Brain pericyte (primary cell): ENCODE measurements at regions not wholly inside any gene's neighbourhood (a gene's known extent, or its start where the extent isn't known, plus 50 kb on each side); places are given as distances from the start of the nearest gene placed in this dataset.
"Not testable (repeated sequence)": the region's sequence is repeated elsewhere in the genome, so short reads cannot be mapped to it uniquely, and the experiment has no call there.

Source experiments
- DNase-seq: peaks from one replicate; pipeline ENCODE4 v3.0.0-alpha.2; 2012; ENCODE audit warnings: low read depth, low spot score

DNA sequence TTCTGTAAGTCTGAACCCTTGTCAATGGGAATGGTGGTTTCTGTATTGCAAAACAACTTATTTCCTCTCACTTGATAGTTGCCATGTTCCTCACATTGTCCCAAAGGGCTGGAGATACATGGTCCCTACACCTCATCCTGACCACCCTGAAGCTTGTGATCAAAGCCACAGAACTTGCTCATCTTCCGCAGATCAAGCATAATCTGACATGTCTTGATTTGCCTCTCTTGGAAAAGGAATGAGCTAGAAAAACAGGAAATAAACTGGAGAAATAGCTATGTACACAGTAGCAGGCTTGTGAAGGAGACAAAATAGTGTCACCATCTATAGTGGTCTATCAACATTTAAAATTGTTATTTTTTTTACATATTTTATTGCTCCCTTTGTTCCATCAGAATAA lies 871.9 kb upstream of the C9orf72 start:
- no peak for DNase-seq

DNA sequence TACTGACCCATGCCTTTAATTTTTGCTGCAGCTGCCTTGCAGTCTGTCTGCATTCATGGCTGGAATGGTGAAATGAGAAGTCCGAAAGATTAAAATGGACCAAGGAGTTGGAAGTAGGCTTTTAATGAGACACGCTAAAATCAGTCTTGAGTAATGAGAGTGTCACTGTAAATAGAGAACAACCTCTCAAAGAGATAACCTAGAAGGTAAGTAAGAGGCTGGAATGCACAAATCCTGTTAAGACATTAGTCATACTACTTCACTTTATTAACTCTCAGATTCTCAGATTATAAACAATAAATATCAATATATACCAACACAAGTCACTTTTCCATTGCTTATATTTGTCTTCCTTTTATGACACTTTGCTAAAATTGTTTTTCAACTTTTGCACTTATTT lies 880.6 kb upstream of the C9orf72 start:
- DNase-seq = no peak

DNA sequence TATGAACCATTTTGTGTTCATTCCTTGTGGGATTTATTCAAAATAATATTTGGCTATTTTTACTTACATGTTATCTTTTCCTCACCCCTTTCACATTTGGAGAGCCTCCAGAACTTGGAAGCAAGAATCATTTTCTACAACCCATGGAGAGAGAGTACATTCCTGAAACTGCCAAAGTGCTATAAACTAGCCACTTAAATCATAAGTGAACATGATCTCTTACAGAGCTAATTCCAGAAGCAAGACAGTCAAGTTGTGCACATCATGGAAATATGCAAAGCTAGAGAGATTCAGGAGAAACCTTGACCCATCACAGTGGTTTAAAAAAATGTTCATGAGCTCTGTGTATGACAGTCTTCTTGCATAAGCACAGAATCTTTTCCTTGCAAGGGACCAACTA lies 883.6 kb upstream of the C9orf72 start:
- DNase-seq = no peak

DNA sequence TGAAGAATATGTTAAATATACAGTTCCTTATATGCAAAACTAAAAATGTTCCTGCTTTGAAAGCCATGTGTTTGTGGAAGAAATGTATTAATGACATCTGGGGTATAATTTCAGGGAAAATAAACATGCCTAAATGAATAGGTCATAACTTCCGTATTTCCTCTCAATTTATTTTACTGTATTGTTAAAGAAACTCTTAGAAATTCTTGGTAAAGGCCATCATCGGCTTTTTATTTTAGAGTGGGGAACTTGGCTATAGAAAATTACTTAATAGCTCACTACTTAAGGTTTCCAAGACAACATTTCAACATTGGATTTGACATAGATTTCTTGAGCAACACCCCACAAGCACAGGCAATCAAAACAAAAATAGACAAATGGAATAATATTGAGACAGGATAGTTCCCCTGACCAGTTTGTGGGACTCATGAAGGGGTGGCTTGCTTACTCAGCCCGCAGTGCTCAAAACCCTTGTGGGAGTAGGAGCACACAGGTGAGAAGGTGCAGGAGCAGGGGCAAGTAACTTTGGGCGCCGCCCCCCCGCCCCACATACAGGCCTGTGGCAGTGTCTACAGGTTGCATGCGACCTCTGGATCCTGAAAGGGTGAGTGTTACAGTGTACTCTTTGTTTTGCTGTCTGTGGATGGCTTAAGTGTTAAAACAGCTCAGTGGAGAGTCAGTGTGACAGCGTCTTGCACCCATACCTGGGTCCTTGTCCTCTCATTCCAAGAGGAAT lies 891.4 kb upstream of the C9orf72 start:
- no peak for DNase-seq

DNA sequence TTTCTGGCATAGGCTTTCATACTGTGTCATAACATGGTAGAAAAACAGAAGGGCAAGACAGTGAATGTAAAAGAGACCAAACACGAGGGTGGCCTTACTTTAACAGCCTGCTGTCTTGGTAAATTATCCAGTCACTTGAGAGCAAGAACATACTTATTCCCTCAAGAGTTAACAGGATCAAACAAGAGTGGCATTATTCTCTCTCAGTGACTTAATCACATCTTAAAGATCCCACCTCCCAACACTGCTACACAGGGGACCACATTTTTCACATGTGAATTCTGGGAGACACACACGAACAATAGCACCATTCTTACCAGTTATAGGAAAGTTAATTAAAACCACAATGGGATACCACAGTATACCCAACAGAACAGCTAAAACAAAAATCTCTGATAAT lies 898.0 kb upstream of the C9orf72 start:
- DNase-seq = no peak

DNA sequence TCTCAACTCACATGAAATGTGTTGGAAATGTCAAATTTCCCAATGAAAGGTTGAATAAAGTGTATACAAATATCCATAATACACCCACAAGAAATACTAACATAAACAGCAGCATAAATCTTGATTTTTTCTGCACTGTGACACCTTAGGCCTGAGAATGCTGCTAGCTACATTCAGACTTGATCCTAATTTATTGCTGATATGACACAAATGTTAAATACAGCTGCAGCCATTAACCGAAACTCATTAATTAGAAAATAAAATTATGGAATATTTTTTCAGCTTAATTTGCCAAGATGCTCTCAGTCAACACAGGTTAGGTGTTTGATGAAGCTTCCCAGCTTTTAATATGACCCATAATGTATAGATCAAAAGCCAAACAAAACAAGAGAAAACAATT lies 914.3 kb upstream of the C9orf72 start:
- no peak for DNase-seq

DNA sequence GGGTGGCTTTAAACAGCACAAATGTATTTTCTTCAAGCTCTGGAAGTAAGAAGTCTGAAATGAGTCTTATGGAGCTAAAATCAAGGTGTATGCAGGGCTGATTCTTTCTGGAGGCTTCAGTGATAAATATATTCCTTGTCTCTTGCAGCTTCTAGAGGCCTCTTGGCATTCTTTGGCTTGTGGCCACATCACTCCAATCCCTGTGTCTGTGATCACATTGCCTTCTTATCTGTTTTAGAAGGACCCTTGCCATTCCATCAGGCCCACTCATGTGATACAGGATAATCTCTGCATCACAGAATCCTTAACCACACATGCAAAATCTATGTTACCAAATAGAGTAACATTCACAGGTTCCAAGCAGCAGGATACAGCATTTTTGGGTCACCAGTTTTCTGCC lies 917.8 kb upstream of the C9orf72 start:
- DNase-seq = no peak

DNA sequence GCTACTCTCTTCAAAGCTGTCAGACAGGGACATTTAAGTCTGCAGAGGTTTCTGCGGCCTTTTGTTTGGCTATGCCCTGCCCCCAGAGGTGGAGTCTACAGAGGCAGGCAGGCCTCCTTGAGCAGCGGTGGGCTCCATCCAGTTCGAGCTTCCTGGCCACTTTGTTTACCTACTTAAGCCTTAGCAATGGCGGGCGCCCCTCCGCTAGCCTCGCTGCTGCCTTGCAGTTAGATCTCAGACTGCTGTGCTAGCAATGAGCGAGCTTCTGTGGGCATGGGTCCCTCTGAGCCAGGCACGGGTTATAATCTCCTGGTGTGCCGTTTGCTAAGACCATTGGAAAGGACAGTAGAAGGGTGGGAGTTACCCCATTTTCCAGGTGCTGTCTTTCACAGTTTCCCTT lies 924.9 kb upstream of the C9orf72 start:
- not testable (repeated sequence) for DNase-seq

DNA sequence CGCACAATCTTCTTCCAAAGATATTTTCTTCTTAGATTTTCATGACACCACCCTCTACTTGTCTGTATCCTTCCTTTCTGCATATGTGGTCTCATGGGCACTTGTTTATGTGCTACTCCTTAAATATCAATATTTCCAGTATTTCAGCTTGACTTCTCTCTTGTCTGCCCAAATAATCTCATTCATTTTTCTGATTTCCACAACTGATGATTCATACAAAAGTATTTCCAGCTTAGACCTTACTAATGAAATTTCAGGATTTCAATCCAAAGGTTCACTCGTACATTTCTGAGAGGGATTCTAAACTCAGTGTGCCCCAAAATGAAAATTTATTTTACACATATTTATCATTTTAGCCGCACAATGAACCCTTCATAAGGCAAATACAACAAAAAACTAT lies 928.9 kb upstream of the C9orf72 start:
- no peak for DNase-seq

DNA sequence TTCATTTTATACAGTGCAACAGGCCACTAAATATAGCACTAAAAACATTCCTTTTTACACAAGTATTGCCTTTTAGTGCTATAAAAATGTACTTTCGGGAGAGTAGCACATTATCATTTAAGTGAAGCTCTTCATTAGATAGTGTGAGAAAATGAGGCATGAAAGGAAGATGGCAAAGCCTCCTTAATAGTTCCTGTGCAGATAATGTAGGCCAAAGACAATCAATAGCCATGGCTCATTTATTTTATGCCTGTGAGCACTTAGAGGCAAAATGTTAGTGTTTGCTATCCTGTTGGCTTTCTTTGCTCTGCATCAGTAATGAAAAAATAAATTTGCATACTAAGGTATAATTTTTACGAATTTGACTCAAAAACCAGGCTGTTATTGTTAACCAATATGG lies 929.5 kb upstream of the C9orf72 start:
- no peak for DNase-seq

DNA sequence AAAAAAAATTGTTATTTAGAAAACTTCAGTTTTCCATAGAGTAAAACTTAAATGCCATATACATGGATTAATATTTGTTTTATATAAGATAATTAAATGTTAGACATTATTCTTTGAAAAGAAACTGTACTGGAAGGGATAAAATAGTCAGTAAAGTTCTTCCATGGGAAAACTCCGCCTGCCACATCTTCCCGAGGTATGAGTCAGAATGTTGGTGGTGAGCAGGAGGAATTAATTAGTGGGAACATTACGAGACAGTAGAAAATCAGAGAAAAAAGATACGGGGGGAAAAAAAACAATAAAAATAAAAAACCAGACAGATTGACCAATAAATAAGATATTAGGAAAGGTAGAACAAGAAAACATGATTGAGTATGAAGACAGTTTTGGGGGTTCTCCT lies 930.3 kb upstream of the C9orf72 start:
- no peak for DNase-seq

DNA sequence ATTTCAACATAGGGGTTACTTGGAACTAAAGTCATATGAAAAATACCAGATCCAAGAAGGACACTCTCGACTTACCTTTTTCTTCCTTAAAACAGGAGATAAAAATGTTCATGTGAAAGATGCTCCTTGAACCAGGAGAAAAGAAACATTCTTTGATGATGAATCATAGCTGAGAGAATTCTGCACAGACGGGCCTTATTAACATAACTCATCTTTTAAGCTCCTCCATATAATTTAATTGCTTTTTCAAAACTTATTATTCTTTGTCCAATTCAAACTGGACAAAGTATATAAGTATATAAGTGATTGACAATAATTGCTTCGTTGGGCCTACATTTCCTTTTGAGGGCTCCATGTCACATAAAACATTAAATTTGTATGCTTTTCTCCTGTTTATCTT lies 945.2 kb upstream of the C9orf72 start:
- DNase-seq = no peak

DNA sequence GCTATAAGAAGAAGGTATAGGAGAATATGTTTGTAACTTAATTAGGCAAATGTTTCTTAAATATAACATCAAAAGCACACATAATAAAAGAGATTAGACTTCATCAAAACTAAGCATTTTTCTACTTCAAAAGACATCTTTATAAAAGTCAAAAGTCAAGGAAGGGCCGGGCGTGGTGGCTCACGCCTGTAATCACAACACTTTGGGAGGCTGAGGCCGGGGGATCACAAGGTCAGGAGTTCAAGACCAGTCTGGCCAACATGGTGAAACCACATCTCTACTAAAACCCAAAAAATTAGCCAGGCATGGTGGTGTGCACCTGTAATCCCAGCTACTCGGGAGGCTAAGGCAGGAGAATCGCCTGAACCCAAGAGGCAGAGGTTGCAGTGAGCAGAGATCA lies 951.0 kb upstream of the C9orf72 start:
- not testable (repeated sequence) for DNase-seq

DNA sequence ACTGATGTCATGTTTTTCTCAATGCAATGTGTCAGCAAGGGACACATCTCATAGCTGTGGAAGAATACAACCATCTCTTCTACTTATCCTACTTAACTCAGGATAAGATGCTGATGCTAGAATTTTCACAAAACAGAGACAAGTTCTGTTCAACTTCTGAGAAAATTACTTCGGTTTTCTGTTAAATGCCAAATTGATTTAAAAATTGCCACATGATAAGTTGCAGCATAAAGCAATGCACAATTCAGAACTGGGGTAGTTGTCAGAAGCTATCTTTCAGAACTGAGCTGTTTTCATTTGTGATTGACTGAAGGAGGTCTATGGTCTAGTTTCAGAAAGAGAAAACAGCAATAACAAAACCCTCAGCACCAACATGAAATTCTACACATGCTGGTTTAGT lies 954.8 kb upstream of the C9orf72 start:
- DNase-seq = no peak

DNA sequence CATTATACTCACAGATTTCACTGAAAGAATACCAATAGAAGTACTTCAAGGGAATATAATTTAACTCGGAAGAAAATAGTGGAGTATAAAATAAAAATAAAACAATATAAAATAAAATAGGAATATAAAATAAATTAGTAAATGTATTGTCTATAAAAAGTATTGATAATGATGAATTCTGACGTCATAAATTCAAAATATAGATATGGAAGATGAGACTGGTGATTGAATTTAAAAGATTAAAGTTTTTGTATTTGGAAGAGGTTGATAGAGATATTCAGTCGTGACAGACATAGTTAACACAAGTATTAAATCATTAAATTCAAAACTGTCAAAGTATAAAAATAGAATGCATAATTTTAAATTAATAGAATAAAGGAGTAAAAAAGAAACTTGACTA lies 964.9 kb upstream of the C9orf72 start:
- DNase-seq = no peak

DNA sequence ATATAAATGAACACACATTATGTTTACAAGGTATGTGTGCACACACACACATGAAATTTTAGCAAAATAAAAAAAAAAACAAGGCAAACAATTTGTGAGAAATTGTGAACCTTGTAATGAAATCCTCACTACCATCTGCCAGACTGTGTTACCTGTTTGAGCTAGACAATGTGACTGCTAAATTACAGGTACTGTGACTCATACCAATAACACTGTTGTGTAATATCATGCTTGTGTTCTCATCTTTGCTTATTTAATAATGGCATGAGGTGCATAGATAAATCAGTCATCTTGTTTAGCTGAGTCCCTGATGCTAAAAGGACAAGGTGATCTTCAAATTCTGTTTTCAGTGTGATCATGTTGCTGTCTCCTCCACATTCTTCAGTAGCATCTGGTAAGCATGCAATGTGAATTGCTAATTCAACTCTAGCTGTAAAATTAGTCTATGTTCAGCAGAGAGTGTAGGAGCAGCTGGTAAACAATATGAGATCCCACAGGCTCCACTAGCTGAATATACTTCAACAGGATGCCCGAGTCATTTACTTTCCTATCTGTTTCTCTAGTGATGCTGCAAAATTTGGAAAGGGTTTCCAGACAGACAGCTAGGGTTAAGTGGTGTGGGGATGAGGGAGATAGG lies 966.3 kb upstream of the C9orf72 start:
- no peak for DNase-seq

DNA sequence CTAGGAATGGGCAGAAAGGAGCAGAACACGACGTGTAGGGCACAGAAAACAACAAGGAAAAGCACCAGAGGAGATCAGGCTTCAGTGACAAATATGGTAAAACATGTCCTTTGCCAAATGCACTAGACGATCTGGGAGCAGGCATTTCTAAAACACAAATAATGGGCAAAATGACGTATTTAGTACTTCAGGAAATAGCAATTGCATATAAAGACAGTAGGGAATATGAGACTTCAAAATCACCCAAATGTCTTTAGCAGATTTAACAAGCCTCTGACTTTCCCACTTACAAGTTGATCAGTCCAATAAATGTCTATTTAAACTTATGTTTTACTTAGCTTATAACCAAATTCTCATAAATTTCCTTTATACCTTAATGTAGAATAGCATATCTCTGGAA lies 969.6 kb upstream of the C9orf72 start:
- DNase-seq = no peak

DNA sequence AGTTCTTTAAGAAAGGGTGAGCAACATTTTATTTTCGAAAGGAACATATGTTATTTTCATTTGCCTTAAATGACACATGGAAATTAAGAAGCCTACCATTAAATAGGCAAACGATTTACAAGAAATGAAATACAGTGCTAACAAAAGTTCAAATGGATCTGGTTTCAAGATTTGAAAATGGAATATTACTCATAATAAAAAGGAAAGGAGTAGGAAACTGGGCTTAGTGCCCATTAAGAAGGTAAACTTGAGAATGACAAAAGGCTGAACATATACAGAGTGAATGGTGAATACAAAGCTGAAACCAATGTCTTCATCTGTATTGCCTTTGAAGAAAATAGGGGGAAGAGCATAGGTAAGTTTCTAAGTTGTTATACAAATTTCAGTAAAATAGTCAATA lies 974.2 kb upstream of the C9orf72 start:
- no peak for DNase-seq

DNA sequence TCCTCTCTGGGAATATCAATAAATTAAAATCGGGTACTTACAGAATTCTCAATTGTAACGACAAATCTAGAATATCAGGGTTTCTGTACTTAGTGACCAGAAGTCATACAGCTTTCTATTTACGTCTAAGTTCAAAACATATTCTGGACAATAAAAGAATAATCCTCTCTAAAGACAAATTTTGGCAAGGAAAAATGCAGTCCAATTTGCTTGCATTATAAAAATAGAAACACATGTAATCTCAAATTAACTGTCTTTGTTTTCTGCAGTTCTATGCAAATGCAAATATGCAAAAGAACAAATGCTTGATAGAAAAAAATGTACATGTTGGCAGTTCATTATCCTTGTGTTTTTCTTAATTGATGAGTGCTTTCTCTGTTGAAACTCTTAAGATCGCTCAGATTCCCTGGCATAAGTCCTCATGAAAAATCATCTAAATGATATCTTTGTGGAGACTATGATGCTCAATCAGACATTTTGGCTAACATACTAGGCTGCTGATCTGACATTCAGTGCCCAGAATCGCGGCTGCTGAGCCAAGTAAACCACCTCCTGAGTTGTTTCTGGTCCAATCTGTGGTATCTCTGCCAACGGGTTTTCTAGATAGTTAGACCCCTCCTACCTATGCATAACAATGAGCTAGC lies 990.1 kb upstream of the C9orf72 start:
- no peak for DNase-seq

DNA sequence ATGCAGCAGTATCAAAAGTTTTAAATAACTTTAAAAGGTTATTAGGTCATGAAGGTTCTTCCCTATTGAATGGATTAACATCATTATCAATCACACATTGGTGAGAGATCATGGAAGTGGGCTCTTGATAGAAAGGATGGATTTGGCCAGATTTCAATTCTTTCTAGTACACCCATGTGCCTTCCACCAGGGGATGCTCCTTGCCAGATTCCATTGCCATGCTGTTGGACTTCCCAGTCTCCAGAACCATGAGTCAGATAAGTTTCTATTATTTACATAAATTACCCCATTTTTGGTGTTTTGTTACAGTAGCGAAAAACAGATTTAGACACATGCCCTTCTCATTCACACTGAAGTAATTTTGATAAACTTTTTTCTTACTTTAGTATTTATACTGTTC lies 1010.6 kb upstream of the C9orf72 start:
- no peak for DNase-seq

DNA sequence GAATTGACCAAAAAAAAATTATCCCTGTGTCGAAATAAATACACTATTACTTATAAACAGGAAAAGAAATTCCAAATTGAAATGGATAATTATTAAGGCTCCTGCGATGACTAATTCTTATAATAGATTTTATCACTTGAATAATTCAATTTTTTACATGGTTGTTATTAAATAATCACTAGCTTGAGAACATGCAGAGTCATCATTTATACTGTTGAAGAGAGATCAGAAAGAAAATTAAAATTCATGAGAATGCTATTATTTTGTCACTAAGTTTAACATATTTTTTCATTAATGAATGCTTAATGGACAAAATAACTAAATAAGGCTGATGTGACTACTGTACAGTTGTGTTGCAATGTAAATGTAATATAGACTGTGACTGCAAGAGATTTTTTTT lies 1011.3 kb upstream of the C9orf72 start:
- no peak for DNase-seq

DNA sequence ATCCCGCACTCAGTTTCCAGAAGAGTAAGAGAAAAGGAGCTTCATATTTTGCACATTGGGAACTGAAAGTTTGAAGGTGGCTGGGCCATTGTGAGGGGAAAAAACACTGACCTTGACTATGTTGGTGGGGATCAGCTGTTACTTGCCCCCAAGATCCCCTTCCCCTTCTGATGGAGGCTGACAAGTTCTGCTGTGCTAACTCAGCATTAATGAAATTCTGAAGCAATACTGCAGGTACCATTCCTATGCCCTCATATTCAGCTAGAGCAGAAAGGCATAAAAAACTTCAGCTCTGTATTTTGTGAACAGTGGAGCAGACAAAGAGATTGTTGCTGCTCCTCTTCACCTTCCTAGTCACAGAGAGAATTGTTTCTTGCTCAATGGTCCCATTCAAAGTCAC lies 1013.8 kb upstream of the C9orf72 start:
- DNase-seq = no peak

DNA sequence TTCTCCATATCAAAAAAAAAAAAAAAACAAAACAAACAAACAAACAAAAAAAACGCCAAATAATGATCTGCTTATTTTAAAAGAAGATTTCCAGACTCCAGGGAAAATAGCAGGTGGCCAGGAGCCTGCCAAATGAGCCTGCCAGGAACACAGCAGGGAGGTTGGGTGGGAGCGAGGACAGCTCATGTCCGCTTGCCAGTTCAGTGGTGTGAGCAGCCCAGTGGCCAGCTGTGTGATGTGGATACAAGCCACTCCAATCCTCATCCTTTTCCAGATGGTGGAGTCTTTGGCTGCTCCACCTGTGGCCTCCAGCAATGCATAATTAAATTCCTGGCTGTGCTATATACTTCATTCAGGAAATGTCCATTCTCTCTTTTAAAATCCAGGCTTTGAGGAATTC lies 1025.1 kb upstream of the C9orf72 start:
- DNase-seq = no peak
